Cerebellar cortex (tissue), 1 donor: ENCODE measurements at regions not wholly inside any gene's neighbourhood (a gene's known extent, or its start where the extent isn't known, plus 50 kb on each side); places are given as distances from the start of the nearest gene placed in this dataset.
"Not testable (repeated sequence)": the region's sequence is repeated elsewhere in the genome, so short reads cannot be mapped to it uniquely, and the experiment has no call there.

Experiments used
- DNase-seq: peaks from one replicate; pipeline ENCODE4 v3.0.0-alpha.2; 2015; ENCODE audit warnings: low spot score

DNA sequence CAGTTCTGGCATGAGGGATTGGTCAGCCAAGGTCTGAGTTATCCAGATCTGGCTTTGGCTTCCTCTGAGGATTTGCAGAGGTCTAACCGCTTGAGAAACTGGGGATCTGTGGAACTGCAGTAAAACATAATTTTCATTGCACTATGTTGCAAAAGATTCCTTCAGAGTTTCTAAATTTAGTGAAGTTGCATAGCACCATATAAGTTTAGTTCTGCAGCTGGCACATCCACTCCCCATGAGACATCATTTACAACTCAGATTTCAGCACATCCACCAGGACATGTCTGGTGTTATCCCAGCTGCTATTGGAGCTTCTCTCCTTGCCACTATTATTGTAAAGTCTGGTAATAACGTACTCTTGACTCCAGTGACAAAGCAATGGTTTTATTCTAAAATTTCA is 181.5 kb downstream of the CWF19L2 start:
- DNase-seq, result no peak

DNA sequence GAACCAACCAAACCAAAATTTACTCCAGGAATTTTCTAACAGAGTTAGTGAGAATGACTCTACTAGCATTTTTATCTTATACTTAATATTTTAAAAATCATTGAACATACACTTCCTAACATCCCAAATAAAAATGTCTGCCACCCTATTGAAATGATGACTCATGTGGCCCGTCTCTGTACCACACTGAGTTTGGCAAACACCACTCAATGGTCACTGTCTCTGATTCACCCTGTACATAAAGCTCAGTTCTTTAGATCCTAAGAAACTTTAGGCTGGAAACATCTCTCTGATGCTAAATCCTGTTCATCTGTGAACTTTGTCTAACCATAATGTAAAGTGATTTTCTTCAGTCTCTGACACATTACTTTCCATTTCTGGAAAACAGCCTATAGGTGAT is 182.0 kb downstream of the CWF19L2 start:
- no peak for DNase-seq

DNA sequence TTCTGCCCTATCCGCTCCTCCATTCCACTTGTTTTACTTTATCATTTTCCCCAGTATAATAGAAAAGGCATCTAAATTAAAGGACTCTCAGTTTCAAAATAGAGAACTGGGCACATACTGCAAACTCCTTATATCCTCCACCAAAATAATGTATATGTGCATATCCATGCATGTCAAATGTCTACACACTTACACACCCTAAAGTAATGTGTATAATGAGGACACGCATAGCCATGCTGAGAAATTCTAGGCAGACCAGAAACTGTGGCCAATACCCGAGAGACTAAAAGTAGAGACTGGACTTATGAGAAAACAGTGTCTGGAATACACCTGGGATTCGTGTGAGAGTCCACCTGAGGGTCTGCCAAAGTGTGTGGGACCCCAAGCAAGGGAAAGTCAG is 183.5 kb downstream of the CWF19L2 start:
- DNase-seq, result no peak

DNA sequence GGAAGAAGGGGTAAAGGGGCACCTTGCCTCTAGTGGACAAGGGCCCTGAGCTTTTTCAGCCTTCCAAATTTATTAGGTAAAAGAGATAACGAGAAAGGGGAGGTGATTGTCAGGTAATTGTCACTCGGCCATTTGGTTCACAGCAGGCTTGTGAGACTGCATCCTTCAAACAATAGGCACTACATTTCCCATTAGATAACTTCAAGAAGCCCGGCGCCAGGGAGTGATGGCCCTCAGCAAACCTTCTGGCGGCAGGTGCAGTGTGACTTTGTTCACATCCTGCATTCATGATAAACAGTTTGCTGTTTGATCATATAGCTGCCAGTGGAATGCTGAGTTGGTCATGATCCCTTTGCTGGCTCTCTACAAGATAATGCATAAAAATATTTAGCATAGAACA is 185.1 kb downstream of the CWF19L2 start:
- no peak for DNase-seq

DNA sequence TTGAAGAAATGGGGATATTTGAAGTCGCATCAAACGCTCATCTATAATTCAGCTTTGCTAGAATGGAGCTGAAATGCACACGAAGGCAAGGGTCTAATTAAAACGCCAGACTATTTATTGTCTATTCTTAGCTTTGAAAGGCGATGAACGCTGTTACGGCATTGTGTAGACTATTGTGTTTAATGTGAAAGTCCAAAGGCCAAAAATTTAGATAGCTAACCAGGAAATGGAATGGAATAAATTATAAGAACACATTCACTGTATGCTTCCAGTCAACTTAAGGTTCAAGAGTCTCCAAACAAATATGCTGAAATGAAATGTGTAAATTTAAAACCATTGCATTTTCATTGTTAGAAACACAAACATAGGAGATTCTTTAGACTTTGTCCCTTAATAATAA is 186.2 kb downstream of the CWF19L2 start:
- no peak for DNase-seq

DNA sequence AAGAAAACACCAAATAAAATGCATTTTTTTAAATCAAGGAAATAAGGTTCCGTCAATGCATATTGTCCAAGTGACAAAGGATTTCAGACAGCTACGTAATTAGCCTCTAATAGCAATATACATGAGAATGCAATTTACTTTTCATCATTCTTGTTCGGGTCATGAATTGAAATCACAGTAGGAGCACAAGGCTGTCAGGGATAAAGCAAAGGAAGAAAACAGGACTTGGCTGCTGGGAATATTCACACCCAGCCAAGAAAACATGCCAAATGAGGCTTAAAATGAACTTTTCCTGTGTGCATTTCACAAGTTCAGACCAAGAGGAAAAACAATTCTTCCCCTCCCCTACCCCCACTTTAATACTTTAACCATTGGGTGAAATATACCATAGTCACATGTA is 188.6 kb downstream of the CWF19L2 start:
- DNase-seq, result peak; percentile 16

DNA sequence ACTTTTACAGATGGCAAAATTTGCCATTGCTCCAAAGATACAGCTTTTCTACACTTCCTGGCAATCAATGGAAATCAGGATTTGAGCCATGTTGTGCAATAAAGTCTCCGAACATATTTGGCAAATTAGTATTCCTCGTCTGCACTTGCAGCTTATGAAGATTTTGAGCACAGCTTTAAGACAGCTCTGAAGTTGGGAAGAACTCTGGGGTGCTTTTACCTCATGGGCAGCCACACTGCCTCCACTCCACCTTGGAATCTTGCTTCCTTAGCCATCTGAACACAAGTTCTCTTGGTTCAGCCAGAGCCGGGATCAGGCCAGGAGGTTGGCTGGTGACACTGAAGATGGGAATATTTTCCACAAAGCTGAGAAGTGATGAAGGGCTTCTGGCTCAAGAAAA is 191.2 kb downstream of the CWF19L2 start:
- DNase-seq, result no peak

DNA sequence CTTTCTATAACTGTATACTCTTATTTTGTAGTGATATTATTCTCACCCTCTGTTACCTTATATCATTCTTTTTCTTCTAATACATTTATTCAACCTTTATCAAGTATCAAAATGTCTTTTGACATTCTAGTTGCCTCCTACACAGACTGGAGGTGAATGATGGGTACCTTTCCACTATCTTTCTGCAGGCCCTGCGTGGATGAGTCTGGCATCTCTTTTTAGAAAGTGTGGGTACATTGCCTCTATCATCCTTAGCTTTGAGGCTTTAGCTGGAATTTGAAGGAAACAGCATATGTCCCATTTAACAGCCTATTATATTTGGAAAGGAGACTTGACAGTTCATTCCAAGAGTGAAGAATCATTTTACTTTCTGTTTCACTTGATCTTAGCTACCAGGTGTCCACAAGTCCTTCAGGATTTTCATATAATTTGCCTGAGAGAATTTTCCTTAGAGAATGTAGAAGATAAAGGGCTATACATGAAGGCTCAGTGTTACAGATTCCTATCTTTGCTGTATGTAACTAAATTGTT is 192.0 kb downstream of the CWF19L2 start:
- no peak for DNase-seq

DNA sequence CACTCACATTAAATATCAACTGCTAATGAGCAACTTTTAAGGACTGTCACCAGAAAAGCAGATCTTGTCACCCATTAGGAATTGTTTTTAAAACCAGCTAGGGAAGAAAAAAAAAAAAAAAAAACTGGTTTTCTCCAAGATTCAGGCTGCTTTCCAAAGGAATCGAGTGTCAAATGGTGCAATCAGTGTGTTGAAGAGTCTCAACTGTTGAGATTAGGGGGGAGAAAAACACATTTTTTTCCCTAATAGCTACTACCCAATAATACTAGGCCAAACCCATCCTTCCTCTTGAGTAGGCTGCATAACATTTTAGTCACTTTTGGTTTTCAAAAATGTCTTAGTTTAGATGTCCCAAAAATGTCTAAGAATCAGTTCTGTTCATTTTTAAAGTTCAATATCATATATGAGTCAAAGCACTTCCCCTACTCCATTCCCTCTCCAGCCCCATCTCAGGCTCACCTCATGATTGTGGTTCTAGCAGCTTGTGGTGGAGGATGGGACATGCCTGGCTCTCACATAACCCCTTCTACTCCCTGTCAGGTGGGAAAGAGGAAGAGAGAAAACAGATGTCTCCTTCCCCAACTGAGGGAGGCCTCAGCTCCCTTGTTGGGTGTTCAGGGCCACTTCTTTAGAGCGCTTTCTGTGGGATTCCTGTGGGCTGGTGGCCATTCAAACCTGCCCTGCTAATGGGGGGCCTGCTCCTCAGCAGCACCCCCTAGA is 193.6 kb downstream of the CWF19L2 start:
- no peak for DNase-seq

DNA sequence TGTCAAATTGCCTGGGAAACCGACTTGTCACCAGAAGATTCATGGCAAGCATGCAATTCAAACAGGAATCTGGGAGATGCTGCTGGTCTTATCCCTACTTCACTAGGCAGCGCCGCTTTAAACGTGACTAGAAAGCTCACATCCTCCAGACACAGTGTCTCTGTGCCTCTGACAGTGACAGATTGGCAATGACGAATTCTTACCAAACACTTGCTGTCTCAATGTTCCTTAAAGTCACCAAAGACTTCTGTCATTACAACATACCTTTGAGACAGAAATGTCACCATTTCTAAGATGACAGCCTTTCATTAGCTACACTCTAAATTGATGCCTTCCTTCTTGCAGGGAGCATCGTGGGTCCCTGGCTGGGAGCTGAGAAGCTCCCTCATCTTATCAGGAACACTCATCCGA is 197.8 kb downstream of the CWF19L2 start:
- peak; percentile 11 for DNase-seq

DNA sequence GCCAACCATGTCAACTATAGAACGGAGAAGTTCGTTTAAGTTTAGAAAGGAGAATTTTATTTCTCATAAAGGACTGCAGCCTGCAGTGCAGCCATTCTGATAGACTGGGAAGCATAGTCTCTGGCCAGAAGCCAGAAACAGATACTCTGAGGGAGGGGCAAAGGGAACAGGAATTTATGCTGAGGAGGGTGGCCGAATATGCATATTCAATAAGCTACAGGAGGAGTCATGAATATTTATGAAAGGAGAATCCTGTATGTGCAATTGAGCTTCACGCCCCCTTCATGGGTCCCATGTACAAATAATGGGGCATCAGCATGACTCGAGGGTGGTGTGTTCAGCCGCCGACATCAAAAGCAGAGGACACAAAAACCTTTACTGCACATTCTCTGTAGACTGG is 199.9 kb downstream of the CWF19L2 start:
- DNase-seq, result no peak

DNA sequence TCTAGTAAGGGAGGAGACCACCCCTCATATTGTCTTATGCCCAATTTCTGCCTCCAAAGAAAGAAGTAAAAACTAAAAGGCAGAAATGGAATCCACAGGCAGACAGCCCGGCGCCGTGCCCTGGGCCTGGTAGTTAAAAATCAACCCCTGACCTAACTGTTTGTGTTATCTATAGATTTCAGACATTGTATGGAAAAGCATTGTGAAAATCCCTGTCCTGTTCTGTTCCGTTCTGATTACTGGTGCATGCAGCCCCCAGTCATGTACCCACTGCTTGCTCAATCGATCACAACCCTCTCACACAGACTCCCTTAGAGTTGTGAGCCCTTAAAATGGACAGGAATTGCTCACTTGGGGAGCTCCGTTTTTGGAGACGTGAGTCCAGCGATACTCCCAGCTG is 204.0 kb downstream of the CWF19L2 start:
- not testable (repeated sequence) for DNase-seq

DNA sequence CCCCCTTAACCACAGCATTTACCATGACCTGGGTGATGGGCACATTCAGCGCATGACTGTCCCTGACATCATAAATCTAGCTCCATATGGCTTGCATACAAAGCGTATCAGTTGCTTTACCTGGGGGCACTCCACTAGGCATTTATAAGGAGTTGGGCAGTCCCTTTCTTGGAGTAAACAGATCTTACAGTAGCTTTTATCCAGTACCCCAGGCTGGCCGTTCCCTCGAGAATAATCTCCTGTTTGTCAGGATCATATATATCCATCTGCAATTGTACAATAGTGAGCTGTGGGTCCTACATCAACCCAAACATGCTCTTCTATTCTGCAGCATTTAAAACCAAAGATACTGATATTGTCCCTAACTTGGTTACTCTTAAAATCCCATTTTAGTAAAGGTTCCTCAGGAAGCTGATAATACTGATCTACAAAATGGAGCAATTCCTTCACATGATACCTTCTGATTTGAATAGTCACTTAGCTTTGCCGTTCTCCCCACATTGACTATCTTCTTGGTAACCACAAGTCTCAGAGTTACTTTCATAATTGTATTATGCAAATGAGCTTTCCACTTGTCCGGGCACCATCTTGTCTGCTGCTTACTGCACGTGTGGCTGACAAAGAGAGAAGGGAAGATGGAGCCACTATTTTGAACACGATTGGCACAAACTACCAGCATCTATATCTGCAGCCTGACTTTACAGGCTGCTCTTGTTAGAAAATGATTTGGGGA is 205.0 kb downstream of the CWF19L2 start:
- no peak for DNase-seq

DNA sequence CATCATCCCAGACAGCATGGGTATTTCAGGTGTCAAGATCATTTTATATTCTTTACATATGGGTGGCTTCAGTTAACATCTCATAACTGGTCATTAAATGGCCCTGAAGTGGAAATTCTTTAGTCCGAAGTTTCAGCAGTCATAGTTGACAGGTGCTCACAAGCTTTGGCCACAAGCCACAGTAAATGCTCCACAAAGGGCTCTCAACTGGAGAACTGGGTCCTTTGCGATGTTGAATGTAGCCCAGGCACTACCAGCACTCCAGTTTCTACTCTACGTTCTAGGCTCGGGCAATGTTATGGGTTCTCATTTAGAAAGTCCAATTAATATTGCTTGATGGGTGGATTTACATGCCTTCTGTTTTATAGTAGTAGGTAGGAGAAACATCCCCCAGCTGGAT is 206.3 kb downstream of the CWF19L2 start:
- DNase-seq, result no peak

DNA sequence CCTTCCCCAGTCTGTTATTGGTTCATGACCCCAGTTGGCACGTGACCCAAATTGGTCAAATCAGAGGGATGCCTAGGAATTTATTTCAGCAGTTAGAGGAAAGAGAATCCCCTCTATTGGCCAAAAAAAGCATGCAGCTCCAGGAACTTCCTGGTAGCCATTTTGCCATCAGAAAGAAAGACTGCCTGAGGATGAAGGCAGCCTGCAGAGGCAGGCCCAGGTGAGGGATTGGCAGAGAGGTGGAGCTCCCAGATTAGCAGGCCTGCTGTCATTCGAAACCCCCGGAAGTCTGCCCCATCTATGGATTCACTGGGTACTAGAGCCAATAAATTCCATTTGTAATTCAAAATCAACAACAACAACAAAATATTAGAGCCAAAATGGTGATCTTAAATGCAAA is 207.6 kb downstream of the CWF19L2 start:
- no peak for DNase-seq

DNA sequence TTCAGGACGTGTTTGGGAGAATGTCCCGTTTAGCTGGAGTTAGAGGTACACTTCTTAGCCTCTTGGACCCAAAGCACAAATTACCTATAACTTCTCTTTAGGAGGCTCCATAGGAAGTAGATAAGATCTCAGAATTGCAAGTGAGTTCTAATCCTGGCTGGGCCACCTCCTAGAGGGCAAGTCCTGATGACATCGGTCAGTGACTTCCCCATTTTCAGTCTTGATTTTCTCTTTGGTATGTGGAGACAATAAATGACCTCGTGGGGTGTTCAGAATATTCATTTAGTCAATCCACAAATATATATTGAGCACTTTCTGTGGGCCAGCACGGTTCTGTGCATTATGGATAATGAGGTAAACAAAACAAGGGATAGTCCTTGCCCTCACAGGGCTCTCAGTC is 208.6 kb downstream of the CWF19L2 start:
- no peak for DNase-seq

DNA sequence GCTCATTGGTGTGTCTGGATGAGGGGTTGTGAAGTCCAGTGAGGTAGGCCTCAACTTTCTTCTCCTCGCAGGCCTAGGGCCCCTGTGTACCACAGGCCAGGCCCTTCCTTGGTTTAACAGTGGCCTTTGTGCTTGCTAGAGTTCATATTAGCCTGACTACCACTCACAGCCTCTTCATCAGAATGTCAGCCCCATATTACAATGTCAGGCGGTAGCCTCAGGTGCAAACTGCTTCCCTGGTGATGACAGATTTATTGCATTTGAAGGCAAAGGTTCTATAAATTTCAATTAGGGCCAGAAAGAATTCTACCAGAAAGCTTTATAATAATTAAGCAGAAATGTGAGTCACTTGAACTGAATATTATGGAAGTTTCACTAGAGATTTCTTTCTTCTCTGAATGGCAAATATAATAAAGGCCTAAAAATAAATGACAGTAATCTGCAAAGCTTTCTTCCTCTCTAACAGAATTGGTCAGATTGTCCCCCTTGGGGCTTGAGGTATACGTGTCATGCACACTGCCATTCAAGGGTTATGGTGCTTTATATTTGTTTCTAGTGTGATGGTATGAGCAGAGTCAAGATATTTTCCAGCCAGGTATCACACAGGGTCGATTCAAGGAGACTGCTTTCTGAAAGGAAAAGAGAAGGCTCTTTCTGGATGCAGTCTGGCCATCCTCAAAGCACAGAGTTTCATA is 210.3 kb downstream of the CWF19L2 start:
- DNase-seq, result no peak

DNA sequence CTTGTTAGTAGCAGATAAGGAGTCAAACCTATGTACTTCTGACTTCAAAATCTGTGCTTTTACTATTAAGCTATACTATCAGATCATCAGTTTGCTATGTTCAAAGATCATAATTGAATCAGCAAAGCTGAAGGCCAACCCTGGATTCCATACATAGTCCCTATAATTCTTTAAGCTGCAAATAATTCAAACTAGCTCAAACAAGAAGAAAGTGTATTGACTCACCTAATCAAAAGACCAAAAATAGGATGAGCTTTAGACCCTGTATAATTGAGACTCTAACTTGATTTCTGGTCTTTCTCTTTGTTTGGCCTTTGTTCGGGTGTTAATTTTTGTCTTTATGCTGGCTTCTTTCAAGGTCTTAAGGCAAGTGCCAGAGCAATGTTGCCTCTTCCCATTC is 213.7 kb downstream of the CWF19L2 start:
- DNase-seq, result no peak

DNA sequence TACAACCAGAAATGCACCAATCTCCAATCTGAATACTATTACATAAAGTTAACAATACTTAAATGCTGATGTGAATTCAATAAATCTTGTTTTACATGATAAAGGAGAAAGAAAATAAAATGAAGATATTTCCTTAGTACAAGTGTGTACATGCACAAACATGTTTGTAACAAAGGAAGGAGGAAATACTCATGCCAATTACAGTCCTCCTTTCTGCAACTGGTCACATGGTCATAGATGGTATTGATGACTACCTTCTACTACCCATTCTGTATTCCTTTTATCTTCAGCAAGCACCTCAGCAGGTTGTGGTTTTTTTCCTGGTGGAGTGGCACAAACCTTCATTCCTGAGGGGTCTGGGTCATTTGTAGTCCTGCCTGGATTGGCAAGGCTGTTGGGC is 214.2 kb upstream of the GUCY1A2 start:
- no peak for DNase-seq

DNA sequence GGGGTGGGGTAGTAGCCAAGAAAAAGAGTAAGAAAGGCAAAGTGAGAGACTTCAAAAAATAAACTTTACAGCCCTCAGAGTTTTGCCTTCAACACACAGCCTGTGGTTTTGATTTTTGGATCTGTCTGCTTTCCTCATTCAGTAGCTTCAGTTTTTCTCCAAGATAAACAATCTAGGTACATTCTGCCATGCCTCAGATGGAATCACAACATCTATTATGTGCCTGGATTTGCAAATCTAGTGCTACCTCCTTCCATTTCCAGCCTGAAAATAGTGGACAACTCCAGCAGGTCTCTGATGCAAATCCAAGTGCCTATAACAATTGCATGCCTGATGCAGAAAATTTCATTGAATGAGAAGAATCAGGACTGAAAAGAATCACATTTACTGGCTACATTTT is 206.6 kb upstream of the GUCY1A2 start:
- no peak for DNase-seq

DNA sequence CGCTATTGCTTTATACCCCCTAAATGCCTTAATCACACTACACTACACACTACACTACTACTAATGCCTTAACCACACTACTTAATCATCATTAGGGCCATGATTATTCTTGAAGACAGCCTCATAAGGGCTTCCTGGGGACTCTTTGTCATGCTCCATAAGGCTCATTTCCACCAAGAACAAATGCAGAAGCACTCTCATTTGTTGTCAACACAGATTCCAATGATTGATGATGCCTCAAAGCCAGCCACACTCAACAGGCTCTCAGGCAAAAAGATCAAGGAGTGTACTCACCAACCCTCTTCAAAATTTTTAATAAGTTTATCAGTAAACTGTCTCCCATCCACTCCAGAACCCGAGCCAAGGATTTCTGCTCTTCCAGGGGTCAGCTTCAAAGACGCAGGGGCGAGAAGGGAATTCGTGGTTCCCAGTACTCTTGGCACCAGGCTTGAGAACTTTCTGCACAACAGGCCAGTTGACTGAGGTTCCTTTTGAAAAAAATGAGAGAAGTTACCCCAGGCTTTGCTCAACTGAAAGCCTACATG is 204.7 kb upstream of the GUCY1A2 start:
- no peak for DNase-seq

DNA sequence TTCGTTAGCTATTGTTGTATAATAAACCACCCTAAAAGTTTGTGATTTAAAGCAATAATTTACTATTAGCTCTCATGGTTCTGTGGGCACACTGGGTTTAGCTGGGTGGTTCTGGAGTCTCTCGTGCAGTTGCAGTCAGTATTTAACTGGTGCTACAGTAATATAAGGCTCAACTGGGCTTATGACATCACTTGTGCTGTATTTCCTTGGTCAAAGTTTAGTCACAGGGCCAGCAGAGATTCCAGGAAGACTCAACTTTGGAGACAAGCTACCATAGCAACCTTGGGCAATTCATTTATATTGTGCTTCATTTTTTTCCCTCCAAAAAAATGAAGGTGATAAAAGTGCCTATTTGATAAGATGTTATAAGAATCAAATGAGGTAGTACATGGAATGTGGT is 204.2 kb upstream of the GUCY1A2 start:
- DNase-seq, result no peak
